ENCODE measurements at regions not wholly inside any gene's neighbourhood (a gene's known extent, or its start where the extent isn't known, plus 50 kb on each side); places are given as distances from the start of the nearest gene placed in this dataset.

DNA sequence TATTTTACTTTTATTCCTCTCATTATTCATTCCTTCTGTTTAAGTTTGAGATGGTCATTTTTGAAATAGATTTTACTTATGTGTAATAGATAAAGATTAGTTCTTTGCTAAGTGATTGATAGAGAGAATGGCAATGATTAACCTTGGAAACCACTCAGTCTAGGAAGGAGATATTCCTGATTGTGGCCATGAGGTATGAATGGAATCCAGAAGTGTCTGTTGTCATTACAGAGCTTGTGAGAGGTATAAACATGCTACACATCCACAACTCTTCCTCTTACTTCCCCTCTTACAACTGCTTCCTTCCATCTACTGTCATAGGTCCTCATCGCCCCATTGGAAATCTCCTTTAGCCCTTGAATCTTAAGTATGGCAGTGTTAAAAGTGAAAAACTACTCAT is 988.8 kb upstream of the B3GALT2 start:
- Histone ChIP-seq H3K27ac (no peak overlapping the region), H3K27me3 (no peaks in the 10 kb centered on the region), H4K20me1 (ENCODE audit: low read depth) (no peaks in the 10 kb centered on the region), H3K36me3 (no peaks in the 10 kb centered on the region), H3K9me3 (ENCODE audit: low read depth) (no peaks in the 10 kb centered on the region), H2AFZ (replicated peaks) (peak overlapping the region; percentile 60), H3K4me1 (peaks cover 26% of the 10 kb centered on the region), H3K4me3 (no peak overlapping the region), H3F3A (ENCODE audit: low read depth) (no peaks in the 10 kb centered on the region), H3K9ac (no peak overlapping the region), H3K79me2 (ENCODE audit: low read depth) (no peaks in the 10 kb centered on the region), H3K4me2 (no peak overlapping the region)
- no peaks in the 10 kb centered on the region for H3K4me1 Mint-ChIP-seq
- no peak overlapping the region for H3K27ac Mint-ChIP-seq
- no peak for DNase-seq (ENCODE audit: low spot score)
- H3K9me3 Mint-ChIP-seq: no peaks in the 10 kb centered on the region
- no peaks in the 10 kb centered on the region for H3K27me3 Mint-ChIP-seq (ENCODE audit: insufficient read depth, low read depth)
- TF ChIP-seq EZH2phosphoT487 (IDR thresholded peaks at IDR 0.05) (no peak), EZH2 (IDR thresholded peaks at IDR 0.05) (no peak), CTCF (IDR thresholded peaks at IDR 0.05) (no peak)
- H3K36me3 Mint-ChIP-seq: no peaks in the 10 kb centered on the region
- H3K4me3 Mint-ChIP-seq: no peak overlapping the region

DNA sequence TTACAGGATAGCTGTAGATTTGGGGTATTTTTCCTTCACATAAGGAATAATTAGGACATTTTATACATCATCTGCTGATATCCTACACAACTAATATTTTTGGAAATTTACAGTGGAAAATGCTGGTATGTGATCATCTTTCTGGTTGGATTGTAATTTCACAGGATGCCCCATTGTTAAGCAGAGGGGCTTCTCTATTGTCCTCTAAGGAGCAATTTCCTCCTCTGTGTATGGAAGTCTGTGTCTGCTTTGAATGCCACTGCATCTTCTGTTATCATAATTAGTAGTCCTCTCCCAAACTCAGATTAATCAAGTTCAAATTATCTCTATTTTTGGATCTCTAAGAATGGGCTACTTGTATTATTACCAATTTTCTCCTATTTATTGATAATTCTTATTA is 988.1 kb upstream of the B3GALT2 start:
- no peaks in the 10 kb centered on the region for H3K79me2 ChIP-seq (ENCODE audit: low read depth)
- H3F3A ChIP-seq (ENCODE audit: low read depth): no peaks in the 10 kb centered on the region
- H3K27me3 Mint-ChIP-seq (ENCODE audit: insufficient read depth, low read depth): no peaks in the 10 kb centered on the region
- no peaks in the 10 kb centered on the region for H3K4me1 Mint-ChIP-seq
- no peaks in the 10 kb centered on the region for H3K36me3 ChIP-seq
- no peaks in the 10 kb centered on the region for H3K36me3 Mint-ChIP-seq
- H3K9me3 ChIP-seq (ENCODE audit: low read depth): no peaks in the 10 kb centered on the region
- no peaks in the 10 kb centered on the region for H4K20me1 ChIP-seq (ENCODE audit: low read depth)
- peaks cover 26% of the 10 kb centered on the region for H3K4me1 ChIP-seq
- no peaks in the 10 kb centered on the region for H3K27me3 ChIP-seq
- no peak overlapping the region for H3K4me2 ChIP-seq
- H2AFZ ChIP-seq (replicated peaks): no peak overlapping the region
- no peak overlapping the region for H3K27ac Mint-ChIP-seq
- no peak for TF ChIP-seq CTCF (IDR thresholded peaks at IDR 0.05)
- no peak for TF ChIP-seq EZH2 (IDR thresholded peaks at IDR 0.05)
- no peaks in the 10 kb centered on the region for H3K9me3 Mint-ChIP-seq
- no peak overlapping the region for H3K9ac ChIP-seq
- DNase-seq (ENCODE audit: low spot score): peak; percentile 6
- no peak overlapping the region for H3K4me3 ChIP-seq
- no peak overlapping the region for H3K27ac ChIP-seq
- no peak overlapping the region for H3K4me3 Mint-ChIP-seq

DNA sequence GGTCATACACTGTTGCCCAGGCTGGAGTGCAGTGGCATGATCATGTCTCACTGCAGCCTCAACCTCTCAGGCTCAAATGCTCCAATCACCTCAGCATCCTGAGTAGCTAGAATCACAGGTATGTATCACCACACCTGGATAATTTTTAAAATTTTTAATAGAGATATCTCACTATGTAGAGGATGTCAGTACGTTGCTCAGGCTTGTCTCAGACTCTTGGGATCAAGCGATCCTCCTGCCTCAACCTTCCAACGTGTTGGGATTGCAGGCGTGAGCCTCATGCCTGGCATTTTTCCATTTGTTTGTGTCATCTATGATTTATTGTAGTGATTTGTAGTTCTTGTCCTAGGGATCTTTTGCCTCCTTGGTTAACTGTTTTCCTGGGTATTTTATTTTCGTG is 985.2 kb upstream of the B3GALT2 start:
- DNase-seq (ENCODE audit: low spot score): no peak
- no peak overlapping the region for H3K4me2 ChIP-seq
- TF ChIP-seq EZH2 (IDR thresholded peaks at IDR 0.05): no peak
- no peak for TF ChIP-seq EZH2phosphoT487 (IDR thresholded peaks at IDR 0.05)
- TF ChIP-seq CTCF (IDR thresholded peaks at IDR 0.05): no peak
- no peak overlapping the region for H3K4me3 ChIP-seq
- H3K4me1 ChIP-seq: peaks cover 23% of the 10 kb centered on the region
- no peaks in the 10 kb centered on the region for H3K36me3 ChIP-seq
- no peak overlapping the region for H3K4me3 Mint-ChIP-seq
- no peaks in the 10 kb centered on the region for H3K27me3 Mint-ChIP-seq (ENCODE audit: insufficient read depth, low read depth)
- H4K20me1 ChIP-seq (ENCODE audit: low read depth): no peaks in the 10 kb centered on the region
- H3K4me1 Mint-ChIP-seq: no peaks in the 10 kb centered on the region
- H3K9ac ChIP-seq: no peak overlapping the region
- no peaks in the 10 kb centered on the region for H3K79me2 ChIP-seq (ENCODE audit: low read depth)
- no peak overlapping the region for H2AFZ ChIP-seq (replicated peaks)
- H3K27ac Mint-ChIP-seq: no peak overlapping the region
- no peaks in the 10 kb centered on the region for H3K9me3 Mint-ChIP-seq
- no peaks in the 10 kb centered on the region for H3F3A ChIP-seq (ENCODE audit: low read depth)
- no peaks in the 10 kb centered on the region for H3K9me3 ChIP-seq (ENCODE audit: low read depth)
- H3K27me3 ChIP-seq: no peaks in the 10 kb centered on the region
- no peak overlapping the region for H3K27ac ChIP-seq
- H3K36me3 Mint-ChIP-seq: no peaks in the 10 kb centered on the region

Data from neural progenitor cell (in vitro differentiated cells).